ENCODE measurements at regions not wholly inside any gene's neighbourhood (a gene's known extent, or its start where the extent isn't known, plus 50 kb on each side); places are given as distances from the start of the nearest gene placed in this dataset.

DNA sequence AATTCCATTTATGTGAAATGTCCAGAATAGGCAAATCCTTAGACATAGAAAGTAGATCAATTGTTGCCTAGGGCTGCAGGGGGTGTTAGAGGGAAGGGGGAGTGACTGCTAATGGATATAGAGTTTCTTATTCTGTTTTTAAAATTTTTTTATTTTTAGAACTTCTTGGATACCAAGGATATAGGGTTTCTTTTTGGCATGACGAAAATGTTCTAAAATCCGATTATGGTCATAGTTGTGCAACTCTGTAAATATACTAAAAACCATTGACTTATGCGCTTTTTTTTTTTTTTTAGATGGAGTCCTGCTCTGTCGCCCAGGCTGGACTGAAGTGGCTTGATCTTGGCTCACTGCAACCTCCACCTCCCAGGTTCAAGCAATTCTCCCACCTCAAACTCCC lies 125.2 kb upstream of the USP9X start:
- TF ChIP-seq, protein P1, sequence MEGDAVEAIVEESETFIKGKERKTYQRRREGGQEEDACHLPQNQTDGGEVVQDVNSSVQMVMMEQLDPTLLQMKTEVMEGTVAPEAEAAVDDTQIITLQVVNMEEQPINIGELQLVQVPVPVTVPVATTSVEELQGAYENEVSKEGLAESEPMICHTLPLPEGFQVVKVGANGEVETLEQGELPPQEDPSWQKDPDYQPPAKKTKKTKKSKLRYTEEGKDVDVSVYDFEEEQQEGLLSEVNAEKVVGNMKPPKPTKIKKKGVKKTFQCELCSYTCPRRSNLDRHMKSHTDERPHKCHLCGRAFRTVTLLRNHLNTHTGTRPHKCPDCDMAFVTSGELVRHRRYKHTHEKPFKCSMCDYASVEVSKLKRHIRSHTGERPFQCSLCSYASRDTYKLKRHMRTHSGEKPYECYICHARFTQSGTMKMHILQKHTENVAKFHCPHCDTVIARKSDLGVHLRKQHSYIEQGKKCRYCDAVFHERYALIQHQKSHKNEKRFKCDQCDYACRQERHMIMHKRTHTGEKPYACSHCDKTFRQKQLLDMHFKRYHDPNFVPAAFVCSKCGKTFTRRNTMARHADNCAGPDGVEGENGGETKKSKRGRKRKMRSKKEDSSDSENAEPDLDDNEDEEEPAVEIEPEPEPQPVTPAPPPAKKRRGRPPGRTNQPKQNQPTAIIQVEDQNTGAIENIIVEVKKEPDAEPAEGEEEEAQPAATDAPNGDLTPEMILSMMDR (IDR thresholded peaks at IDR 0.05) = no peak
- Histone ChIP-seq H3K4me1 (no peaks in the 10 kb centered on the region), H3K79me2 (no peaks in the 10 kb centered on the region), H2AFZ (no peak overlapping the region), H3K27ac (no peak overlapping the region), H3K9ac (no peak overlapping the region), H3K9me3 (ENCODE audit: control insufficient read depth, low read length) (no peaks in the 10 kb centered on the region), H3K27me3 (ENCODE audit: control insufficient read depth, insufficient read depth, low read length) (no peaks in the 10 kb centered on the region), H3K4me2 (ENCODE audit: low read length) (no peak overlapping the region), H3K4me3 (ENCODE audit: low read depth, low read length) (no peak overlapping the region), H3K36me3 (ENCODE audit: control insufficient read depth, insufficient read depth, low read length) (no peaks in the 10 kb centered on the region)

DNA sequence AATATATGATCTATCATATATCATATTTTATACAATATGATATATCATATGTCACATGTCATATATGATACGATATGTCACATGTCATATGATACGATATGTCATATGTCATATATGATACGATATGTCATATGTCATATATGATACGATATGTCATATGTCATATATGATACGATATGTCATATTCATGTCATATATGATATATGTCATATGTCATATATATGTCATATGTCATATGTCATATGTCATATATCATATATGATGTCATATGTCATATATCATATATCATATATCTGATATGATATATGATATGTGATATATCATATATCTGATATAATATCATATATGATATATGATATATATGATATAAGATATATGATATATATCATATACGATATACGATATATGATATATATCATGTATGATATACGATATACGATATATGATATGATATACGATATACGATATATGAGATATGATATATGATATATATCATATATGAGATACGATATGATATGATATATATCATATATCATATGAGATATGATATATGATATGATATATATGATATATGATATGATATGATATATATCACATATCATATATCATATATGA lies 122.3 kb upstream of the USP9X start:
- Histone ChIP-seq H3K27ac (no peak overlapping the region), H3K4me3 (ENCODE audit: low read depth, low read length) (no peak overlapping the region), H3K4me2 (ENCODE audit: low read length) (no peak overlapping the region), H3K79me2 (no peaks in the 10 kb centered on the region), H2AFZ (no peak overlapping the region), H3K4me1 (no peaks in the 10 kb centered on the region), H3K27me3 (ENCODE audit: control insufficient read depth, insufficient read depth, low read length) (no peaks in the 10 kb centered on the region), H3K9ac (no peak overlapping the region), H3K36me3 (ENCODE audit: control insufficient read depth, insufficient read depth, low read length) (no peaks in the 10 kb centered on the region), H3K9me3 (ENCODE audit: control insufficient read depth, low read length) (no peaks in the 10 kb centered on the region)
- TF ChIP-seq, protein P1 (IDR thresholded peaks at IDR 0.05) = no peak

DNA sequence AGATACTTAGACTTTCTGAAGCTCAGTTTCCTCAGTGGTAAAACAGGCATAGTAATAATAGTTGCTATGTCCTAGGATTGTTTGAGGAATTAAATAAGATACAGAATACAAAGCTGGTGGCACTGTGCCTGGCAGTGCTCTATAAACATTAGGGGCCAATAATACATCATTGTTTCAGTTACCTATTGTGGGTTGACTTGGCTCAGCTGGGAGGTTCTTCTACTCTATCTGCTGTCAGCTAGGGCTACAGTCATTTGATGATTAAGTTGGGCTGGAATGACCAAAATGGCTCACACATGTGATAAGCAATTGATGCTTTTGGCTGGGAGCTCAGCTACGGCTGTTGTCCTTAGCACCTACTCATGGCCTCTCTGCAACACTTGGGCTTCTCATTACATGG lies 121.2 kb upstream of the USP9X start:
- H3K36me3 ChIP-seq (ENCODE audit: control insufficient read depth, insufficient read depth, low read length) = no peaks in the 10 kb centered on the region
- H3K27ac ChIP-seq = no peak overlapping the region
- no peak overlapping the region for H3K9ac ChIP-seq
- no peaks in the 10 kb centered on the region for H3K4me1 ChIP-seq
- H3K4me2 ChIP-seq (ENCODE audit: low read length) = no peak overlapping the region
- H3K4me3 ChIP-seq (ENCODE audit: low read depth, low read length) = no peak overlapping the region
- H3K79me2 ChIP-seq = no peaks in the 10 kb centered on the region
- no peak overlapping the region for H2AFZ ChIP-seq
- no peaks in the 10 kb centered on the region for H3K27me3 ChIP-seq (ENCODE audit: control insufficient read depth, insufficient read depth, low read length)
- TF ChIP-seq, protein P1 (IDR thresholded peaks at IDR 0.05) = no peak
- no peaks in the 10 kb centered on the region for H3K9me3 ChIP-seq (ENCODE audit: control insufficient read depth, low read length)

DNA sequence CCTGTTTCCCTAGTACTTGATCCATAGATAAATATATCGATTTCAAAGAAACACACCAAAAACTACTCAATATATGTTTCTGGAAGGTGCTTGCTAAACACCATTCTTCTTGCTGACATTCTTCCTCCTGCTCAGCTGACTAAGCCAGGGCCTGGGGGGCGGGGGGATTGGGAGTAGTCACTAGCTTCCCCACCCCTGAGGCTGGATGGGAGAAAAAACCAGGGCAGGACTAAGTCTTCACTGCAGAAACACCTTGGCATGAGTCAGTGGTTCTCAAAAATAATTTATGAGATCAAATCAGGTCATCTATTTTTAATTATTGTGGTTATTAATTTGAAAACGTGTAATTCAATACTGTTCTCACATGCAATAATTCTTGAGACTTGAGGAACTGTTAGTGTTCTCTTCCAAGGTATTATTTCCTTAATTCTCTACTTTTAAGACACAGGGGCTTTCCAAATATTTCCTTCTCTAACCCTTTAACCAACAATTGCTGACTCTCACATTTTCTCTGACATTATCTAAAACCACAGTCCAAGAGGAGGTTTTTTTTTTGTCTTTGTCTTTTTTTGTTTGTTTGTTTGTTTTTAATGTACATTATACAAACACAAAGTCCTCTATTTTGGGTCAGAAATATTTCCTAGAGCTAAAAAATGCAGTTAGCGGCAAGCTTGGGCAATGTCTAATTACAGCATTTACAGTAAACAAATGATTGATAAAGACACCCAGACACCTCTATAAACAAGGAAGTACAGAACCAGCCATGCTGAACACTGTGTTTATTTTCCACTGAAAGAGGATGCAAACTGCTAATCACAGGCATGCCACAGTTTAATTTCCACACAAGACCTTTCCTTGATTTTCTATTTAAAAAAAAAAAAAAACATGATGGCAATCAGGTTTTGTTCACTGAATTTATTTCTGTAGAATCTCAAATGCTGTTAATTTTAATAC lies 120.3 kb upstream of the USP9X start:
- TF ChIP-seq, protein P1 (IDR thresholded peaks at IDR 0.05) = no peak
- Histone ChIP-seq H3K9me3 (ENCODE audit: control insufficient read depth, low read length) (no peaks in the 10 kb centered on the region), H3K9ac (no peak overlapping the region), H3K36me3 (ENCODE audit: control insufficient read depth, insufficient read depth, low read length) (no peaks in the 10 kb centered on the region), H3K4me3 (ENCODE audit: low read depth, low read length) (no peak overlapping the region), H3K79me2 (no peaks in the 10 kb centered on the region), H3K4me1 (no peaks in the 10 kb centered on the region), H2AFZ (no peak overlapping the region), H3K27me3 (ENCODE audit: control insufficient read depth, insufficient read depth, low read length) (no peaks in the 10 kb centered on the region), H3K27ac (no peak overlapping the region), H3K4me2 (ENCODE audit: low read length) (no peak overlapping the region)

All from parathyroid adenoma (tissue), 2 donors.